GM12878 (cell line): ENCODE measurements at regions not wholly inside any gene's neighbourhood (a gene's known extent, or its start where the extent isn't known, plus 50 kb on each side); places are given as distances from the start of the nearest gene placed in this dataset.

ENCODE experiments used
- ATAC-seq: fragments of 200-7000 bp; cut with Tn5 transposase; 3 replicates; pipeline ENCODE4 v1.9.1; 2020; ENCODE audit warnings: mild to moderate bottlenecking, moderate library complexity
- BruUV-seq: library from RNA; stranded (reverse); fragments of 400-500 nt; replicated peaks from 2 replicates; lab custom pipeline; 2021; lab: Mats Ljungman, UMichigan
- CTCF ChIA-PET: fragments of 300-600 bp; sonication (Branson Sonifier 250); formaldehyde crosslinking; extraction: SDS; loops from one replicate; lab custom pipeline; 2021; ENCODE audit warnings: inconsistent platforms; lab: Yijun Ruan, JAX
- POLR2A ChIA-PET: fragments of 350-600 bp; formaldehyde crosslinking; extraction: SDS; loops from one replicate; lab custom pipeline; 2021; ENCODE audit warnings: inconsistent platforms; lab: Charles Lee
- RAD21 ChIA-PET: fragments of 300-600 bp; sonication (Branson Sonifier 250); formaldehyde crosslinking; loops from one replicate; lab custom pipeline; 2023; ENCODE audit warnings: antibody characterized with exemption; ENCODE audit not compliant: unreplicated experiment; lab: Charles Lee
- SMC1A ChIA-PET: fragments of 300-600 bp; sonication (Branson Sonifier 250); formaldehyde crosslinking; loops from one replicate; lab custom pipeline; 2023; ENCODE audit not compliant: unreplicated experiment, uncharacterized antibody; lab: Charles Lee
- DNase-seq: peaks from one replicate; pipeline ENCODE4 v3.0.0-alpha.2; 2011; ENCODE audit warnings: low read depth, low spot score
- FAIRE-seq: peaks from 3 replicates; lab custom pipeline; 2011; peaks lifted over from hg19 to GRCh38; lab: Jason Lieb, UNC
- H2AFZ ChIP-seq: 2 replicates; pipeline ENCODE4 v1.6.0; 2011; ENCODE audit warnings: low read depth, low read length, control low read depth; ENCODE audit not compliant: control insufficient read depth
- H3K27ac ChIP-seq: 2 replicates; pipeline ENCODE4 v1.5.1; 2011; ENCODE audit warnings: control low read depth; ENCODE audit not compliant: control insufficient read depth, insufficient read depth
- H3K27me3 ChIP-seq, 2 experiments: replicated peaks in 1 of 2; 2 replicates each; pipeline versions ENCODE4 v1.6.0 to v1.6.1; 2011; ENCODE audit warnings: low read length in 1 of 2; ENCODE audit not compliant: control insufficient read depth in 2 of 2, insufficient read depth in 2 of 2
- H3K36me3 ChIP-seq, 2 experiments: 2 replicates each; pipeline ENCODE4 v1.5.1; 2011; ENCODE audit warnings: low read length in 1 of 2; ENCODE audit not compliant: control insufficient read depth in 2 of 2, insufficient read depth in 2 of 2
- H3K4me1 ChIP-seq: 2 replicates; pipeline ENCODE4 v1.6.1; 2011; ENCODE audit warnings: mild to moderate bottlenecking, low read length, moderate library complexity, mixed read lengths; ENCODE audit not compliant: control insufficient read depth, insufficient read depth
- H3K4me2 ChIP-seq: 2 replicates; pipeline ENCODE4 v1.6.0; 2011; ENCODE audit warnings: control low read depth; ENCODE audit not compliant: control insufficient read depth, insufficient read depth
- H3K4me3 ChIP-seq: fragments of 200-600 bp; sonication (generic); 2 replicates; pipeline ENCODE4 v1.5.1; 2016
- H3K79me2 ChIP-seq: 2 replicates; pipeline ENCODE4 v1.6.0; 2011; ENCODE audit warnings: low read length; ENCODE audit not compliant: control insufficient read depth, insufficient read depth
- H3K9ac ChIP-seq: 2 replicates; pipeline ENCODE4 v1.8.0; 2011; ENCODE audit warnings: low read length, control low read depth, mixed read lengths; ENCODE audit not compliant: control insufficient read depth, insufficient read depth
- H3K9me3 ChIP-seq: replicated peaks from 3 replicates; pipeline ENCODE4 v1.5.1; 2011; ENCODE audit warnings: mild to moderate bottlenecking, low read length; ENCODE audit not compliant: control insufficient read depth, insufficient read depth
- H4K20me1 ChIP-seq: 2 replicates; pipeline ENCODE4 v1.6.0; 2011; ENCODE audit not compliant: control insufficient read depth, insufficient read depth
- ASH2L ChIP-seq: fragments of 300-600, 200-600 bp; sonication (generic); IDR thresholded peaks from 2 replicates; pipeline ENCODE4 v1.6.1; 2017; ENCODE audit warnings: low read depth, mild to moderate bottlenecking, borderline replicate concordance
- ATF7 ChIP-seq: fragments of 450-650 bp; IDR thresholded peaks from 2 replicates; pipeline ENCODE4 v1.6.1; 2016; ENCODE audit warnings: low read depth, mild to moderate bottlenecking
- BHLHE40 ChIP-seq, 2 experiments: fragments of 450-650 bp in 1 of 2; IDR thresholded peaks; 2 replicates each; pipeline ENCODE4 v1.6.1; 2011 to 2017; ENCODE audit warnings: low read depth in 2 of 2, borderline replicate concordance in 1 of 2, improper control_type of control experiment in 1 of 2, low read length in 1 of 2, mild to moderate bottlenecking in 1 of 2
- BMI1 ChIP-seq: fragments of 450-650 bp; IDR thresholded peaks from 2 replicates; pipeline ENCODE4 v1.6.1; 2016; ENCODE audit warnings: mild to moderate bottlenecking, moderate library complexity, borderline replicate concordance
- CHD2 ChIP-seq: IDR thresholded peaks from 2 replicates; pipeline ENCODE4 v1.6.1; 2011; ENCODE audit warnings: low read depth, low read length, improper control_type of control experiment, borderline replicate concordance
- CREM ChIP-seq: IDR thresholded peaks from 2 replicates; pipeline ENCODE4 v1.6.1; 2014; ENCODE audit warnings: antibody characterized with exemption, low read depth
- NBN ChIP-seq: fragments of 450-650 bp; IDR thresholded peaks from 2 replicates; pipeline ENCODE4 v1.6.1; 2016
- NFYB ChIP-seq: IDR thresholded peaks from 2 replicates; pipeline ENCODE4 v1.6.1; 2011; ENCODE audit warnings: low read depth, mild to moderate bottlenecking, low read length, improper control_type of control experiment, moderate library complexity; ENCODE audit not compliant: insufficient read depth
- RAD21 ChIP-seq: IDR thresholded peaks from 2 replicates; pipeline ENCODE4 v1.6.1; 2011; ENCODE audit warnings: mild to moderate bottlenecking, low read depth, low read length, moderate library complexity; ENCODE audit not compliant: insufficient read depth
- RELA ChIP-seq: fragments of 450-650 bp; IDR thresholded peaks from 2 replicates; pipeline ENCODE4 v1.8.0; 2014; ENCODE audit warnings: borderline replicate concordance; ENCODE audit not compliant: partially characterized antibody
- RFX5 ChIP-seq: IDR thresholded peaks from 2 replicates; pipeline ENCODE4 v1.6.1; 2011; ENCODE audit warnings: low read depth, low read length, improper control_type of control experiment
- RUNX3 ChIP-seq: IDR thresholded peaks from 2 replicates; pipeline ENCODE4 v1.6.1; 2012; ENCODE audit warnings: low read length, inconsistent platforms
- SMAD1 ChIP-seq: fragments of 450-650 bp; IDR thresholded peaks from 2 replicates; pipeline ENCODE4 v1.6.1; 2018; ENCODE audit warnings: mild to moderate bottlenecking, low read depth; ENCODE audit not compliant: partially characterized antibody
- SMARCA5 ChIP-seq: fragments of 450-650 bp; IDR thresholded peaks from 2 replicates; pipeline ENCODE4 v1.6.1; 2017; ENCODE audit warnings: mild to moderate bottlenecking
- SPI1 ChIP-seq: IDR thresholded peaks from 2 replicates; pipeline ENCODE4 v1.6.1; 2011; ENCODE audit warnings: low read depth, mild to moderate bottlenecking, low read length, moderate library complexity, borderline replicate concordance; ENCODE audit not compliant: insufficient read depth
- SRF ChIP-seq, 2 experiments: IDR thresholded peaks; 2 replicates each; pipeline ENCODE4 v1.6.1; 2011; ENCODE audit warnings: low read depth in 2 of 2, low read length in 2 of 2, mild to moderate bottlenecking in 1 of 2, moderate library complexity in 1 of 2
- TBL1XR1 ChIP-seq: IDR thresholded peaks from 2 replicates; pipeline ENCODE4 v1.6.1; 2012; ENCODE audit warnings: low read depth, low read length, improper control_type of control experiment
- ZNF384 ChIP-seq: IDR thresholded peaks from 2 replicates; pipeline ENCODE4 v1.6.1; 2012; ENCODE audit warnings: low read depth, mild to moderate bottlenecking, low read length, improper control_type of control experiment, borderline replicate concordance
- WGBS: methylation state at CpG from one replicate; pipeline ENCODE4 v1.1.6; 2016; ENCODE audit warnings: low lambda C conversion rate; ENCODE audit not compliant: insufficient replicate concordance, insufficient coverage; ENCODE audit errors: missing lambda C conversion rate; 5-methylcytosine and 5-hydroxymethylcytosine counted together
- in situ Hi-C: fragments of 300-500 bp; cut with MboI; formaldehyde crosslinking; loops from 9 replicates; pipeline ENCODE4 v1.14.3; 2018; ENCODE audit warnings: mixed read lengths
- intact Hi-C: fragments of 100-400 bp; cut with micrococcal nuclease; formaldehyde crosslinking; loops from one replicate; pipeline ENCODE4 v1.14.2; 2022; ENCODE audit not compliant: unreplicated experiment
- TF ChIP-seq, protein P1 (sequence below): fragments of 450-650 bp; IDR thresholded peaks from 2 replicates; pipeline ENCODE4 v1.6.1; 2017; ENCODE audit warnings: low read depth, mild to moderate bottlenecking, moderate library complexity
- TF ChIP-seq, protein P2 (sequence below): IDR thresholded peaks from 2 replicates; pipeline ENCODE4 v1.6.1; 2012; ENCODE audit warnings: low read depth, low read length, improper control_type of control experiment

DNA sequence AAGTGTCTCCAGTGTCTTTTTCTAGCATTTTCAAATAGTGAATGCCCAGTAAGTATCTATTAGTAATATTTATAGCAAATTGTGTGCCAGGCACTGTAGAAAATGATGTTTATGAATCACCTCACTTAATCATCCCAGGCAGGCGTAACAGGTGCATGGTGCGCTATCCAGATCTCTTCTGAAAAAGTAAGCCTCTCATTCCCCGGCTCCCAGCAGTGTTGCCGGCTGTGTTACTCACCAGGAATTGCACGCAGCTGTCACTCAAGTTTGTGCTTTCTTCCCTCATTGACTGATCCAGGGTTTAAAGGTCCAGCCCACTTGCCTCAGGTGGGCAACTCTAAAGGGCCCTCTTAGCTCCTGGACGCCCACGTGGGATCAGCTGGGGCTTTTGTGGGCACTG lies 173.8 kb upstream of the RASSF8 start:
- WGBS, result 57% methylated on average over 7 of the region's 7 CpGs
- no peak overlapping the region for H3K4me2 ChIP-seq

DNA sequence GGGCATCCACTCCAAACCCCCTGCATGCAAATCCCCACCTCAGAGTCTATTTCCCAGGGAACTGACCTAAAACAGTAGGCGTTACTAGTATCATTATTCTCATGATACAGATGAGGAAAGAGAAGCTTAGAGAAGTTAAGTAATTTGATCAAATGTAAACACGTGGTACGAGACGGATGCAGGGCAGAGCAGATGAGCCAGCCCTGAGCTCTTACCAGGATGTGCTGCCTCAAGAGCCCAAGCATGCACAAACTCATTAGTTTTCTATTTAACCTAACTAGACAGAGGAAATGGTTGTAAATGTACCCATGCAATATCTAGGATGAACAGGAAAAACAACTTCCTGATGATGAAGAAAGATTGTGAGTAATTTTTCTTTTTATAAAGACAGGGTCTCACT lies 173.3 kb upstream of the RASSF8 start:
- intact Hi-C loops, result no loop called here
- TF ChIP-seq SMAD1 (no peak), RFX5 (no peak), NBN (no peak), BMI1 (no peak), SRF (IDR thresholded peaks at IDR 0.05; ENCODE audit: low read depth in 2 of 2, low read length in 2 of 2) (no peak), TBL1XR1 (no peak), ATF7 (no peak), RELA (no peak), ZNF384 (no peak), BHLHE40 (IDR thresholded peaks at IDR 0.05; ENCODE audit: borderline replicate concordance in 1 of 2, low read depth in 2 of 2, low read length in 1 of 2) (no peak), CREM (no peak), RAD21 (no peak), CHD2 (no peak)
- TF ChIP-seq, protein P1, sequence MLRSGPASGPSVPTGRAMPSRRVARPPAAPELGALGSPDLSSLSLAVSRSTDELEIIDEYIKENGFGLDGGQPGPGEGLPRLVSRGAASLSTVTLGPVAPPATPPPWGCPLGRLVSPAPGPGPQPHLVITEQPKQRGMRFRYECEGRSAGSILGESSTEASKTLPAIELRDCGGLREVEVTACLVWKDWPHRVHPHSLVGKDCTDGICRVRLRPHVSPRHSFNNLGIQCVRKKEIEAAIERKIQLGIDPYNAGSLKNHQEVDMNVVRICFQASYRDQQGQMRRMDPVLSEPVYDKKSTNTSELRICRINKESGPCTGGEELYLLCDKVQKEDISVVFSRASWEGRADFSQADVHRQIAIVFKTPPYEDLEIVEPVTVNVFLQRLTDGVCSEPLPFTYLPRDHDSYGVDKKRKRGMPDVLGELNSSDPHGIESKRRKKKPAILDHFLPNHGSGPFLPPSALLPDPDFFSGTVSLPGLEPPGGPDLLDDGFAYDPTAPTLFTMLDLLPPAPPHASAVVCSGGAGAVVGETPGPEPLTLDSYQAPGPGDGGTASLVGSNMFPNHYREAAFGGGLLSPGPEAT, result no peak
- TF ChIP-seq, protein P2, sequence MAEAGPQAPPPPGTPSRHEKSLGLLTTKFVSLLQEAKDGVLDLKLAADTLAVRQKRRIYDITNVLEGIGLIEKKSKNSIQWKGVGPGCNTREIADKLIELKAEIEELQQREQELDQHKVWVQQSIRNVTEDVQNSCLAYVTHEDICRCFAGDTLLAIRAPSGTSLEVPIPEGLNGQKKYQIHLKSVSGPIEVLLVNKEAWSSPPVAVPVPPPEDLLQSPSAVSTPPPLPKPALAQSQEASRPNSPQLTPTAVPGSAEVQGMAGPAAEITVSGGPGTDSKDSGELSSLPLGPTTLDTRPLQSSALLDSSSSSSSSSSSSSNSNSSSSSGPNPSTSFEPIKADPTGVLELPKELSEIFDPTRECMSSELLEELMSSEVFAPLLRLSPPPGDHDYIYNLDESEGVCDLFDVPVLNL, result no peak

More for the DNA sequence above, 173.8 kb upstream of the RASSF8 start:
- in situ Hi-C loops, result no loop called here
- no peak for ATAC-seq
- no peak overlapping the region for H3K9ac ChIP-seq
- DNase-seq, result no peak
- no peaks in the 10 kb centered on the region for H3K36me3 ChIP-seq
- ChIA-PET SMC1A (no interaction called here), CTCF (no interaction called here), POLR2A (no interaction called here), RAD21 (no interaction called here)
- FAIRE-seq, result no peak
- intact Hi-C loops, result no loop called here
- BruUV-seq, result no TSS peak
- no peaks in the 10 kb centered on the region for H3K9me3 ChIP-seq
- TF ChIP-seq ASH2L (no peak), NFYB (no peak), RUNX3 (no peak), SPI1 (no peak), SMARCA5 (no peak)
- no peak overlapping the region for H3K4me3 ChIP-seq
- H3K4me1 ChIP-seq, result no peaks in the 10 kb centered on the region
- no peaks in the 10 kb centered on the region for H4K20me1 ChIP-seq
- no peak overlapping the region for H3K27ac ChIP-seq
- H2AFZ ChIP-seq, result no peak overlapping the region
- no peaks in the 10 kb centered on the region for H3K27me3 ChIP-seq
- H3K79me2 ChIP-seq, result no peaks in the 10 kb centered on the region

More for the DNA sequence above, 173.3 kb upstream of the RASSF8 start:
- no peak for ATAC-seq
- in situ Hi-C loops, result no loop called here
- WGBS, result 7% methylated on average over 4 of the region's 4 CpGs
- FAIRE-seq, result no peak
- Histone ChIP-seq H3K9me3 (no peaks in the 10 kb centered on the region), H3K79me2 (no peaks in the 10 kb centered on the region), H3K36me3 (no peaks in the 10 kb centered on the region), H3K4me1 (no peaks in the 10 kb centered on the region), H3K4me2 (no peak overlapping the region), H3K27me3 (no peaks in the 10 kb centered on the region), H3K9ac (no peak overlapping the region), H3K27ac (no peak overlapping the region), H3K4me3 (no peak overlapping the region), H2AFZ (no peak overlapping the region), H4K20me1 (no peaks in the 10 kb centered on the region)
- SMC1A ChIA-PET, result no interaction called here
- RAD21 ChIA-PET, result no interaction called here
- no peak for DNase-seq
- CTCF ChIA-PET, result no interaction called here
- POLR2A ChIA-PET, result no interaction called here
- BruUV-seq, result no TSS peak
